ENCODE measurements at regions not wholly inside any gene's neighbourhood (a gene's known extent, or its start where the extent isn't known, plus 50 kb on each side); places are given as distances from the start of the nearest gene placed in this dataset.

GRCh38 chr5:3027185-3027865 lies 275.8 kb upstream of the IRX2 start:
- Histone ChIP-seq H2AFZ (ENCODE audit: low read length) (no peak overlapping the region), H3K4me1 (ENCODE audit: control insufficient read depth, extremely low read depth, insufficient read depth, low read length) (no peaks in the 10 kb centered on the region), H3K79me2 (ENCODE audit: control insufficient read depth, insufficient read depth, low read length) (no peaks in the 10 kb centered on the region), H3K4me3 (replicated peaks in 1 of 4; ENCODE audit: control extremely low read depth in 1 of 4, insufficient read depth in 1 of 4, low read depth in 3 of 4, low read length in 4 of 4) (no peak overlapping the region), H3K4me2 (ENCODE audit: extremely low read depth, insufficient read depth, low read length) (no peak overlapping the region), H3K9ac (ENCODE audit: insufficient read depth, low read length) (no peak overlapping the region), H4K20me1 (ENCODE audit: control insufficient read depth, extremely low read depth, insufficient read depth, low read length) (no peaks in the 10 kb centered on the region), H3K9me3 (ENCODE audit: control insufficient read depth, insufficient read depth, low read depth, low read length) (no peaks in the 10 kb centered on the region), H3K36me3 (ENCODE audit: control insufficient read depth, insufficient read depth, low read length) (no peaks in the 10 kb centered on the region), H3K27me3 (ENCODE audit: control insufficient read depth, insufficient read depth, low read length) (no peaks in the 10 kb centered on the region), H3K27ac (ENCODE audit: insufficient read depth, low read length) (no peak overlapping the region)
- DNase-seq (ENCODE audit: low read depth in 2 of 2), result no peak
- TF ChIP-seq CTCF (conservative IDR thresholded peaks at IDR 0.05 in 1 of 2, IDR thresholded peaks at IDR 0.05 in 1 of 2; ENCODE audit: low read depth in 1 of 2, low read length in 2 of 2), result no peak
- TF ChIP-seq EZH2 (IDR thresholded peaks at IDR 0.05; ENCODE audit: low read length, missing control alignments), result no peak

- Histone ChIP-seq H3K9me3 (ENCODE audit: control insufficient read depth, insufficient read depth, low read depth, low read length) (no peaks in the 10 kb centered on the region), H4K20me1 (ENCODE audit: control insufficient read depth, extremely low read depth, insufficient read depth, low read length) (no peaks in the 10 kb centered on the region), H3K9ac (ENCODE audit: insufficient read depth, low read length) (no peak overlapping the region), H2AFZ (ENCODE audit: low read length) (no peak overlapping the region), H3K79me2 (ENCODE audit: control insufficient read depth, insufficient read depth, low read length) (no peaks in the 10 kb centered on the region), H3K4me2 (ENCODE audit: extremely low read depth, insufficient read depth, low read length) (no peak overlapping the region), H3K4me1 (ENCODE audit: control insufficient read depth, extremely low read depth, insufficient read depth, low read length) (no peaks in the 10 kb centered on the region), H3K36me3 (ENCODE audit: control insufficient read depth, insufficient read depth, low read length) (no peaks in the 10 kb centered on the region), H3K4me3 (replicated peaks in 1 of 4; ENCODE audit: control extremely low read depth in 1 of 4, insufficient read depth in 1 of 4, low read depth in 3 of 4, low read length in 4 of 4) (no peak overlapping the region), H3K27me3 (ENCODE audit: control insufficient read depth, insufficient read depth, low read length) (no peaks in the 10 kb centered on the region), H3K27ac (ENCODE audit: insufficient read depth, low read length) (no peak overlapping the region)
- TF ChIP-seq CTCF (conservative IDR thresholded peaks at IDR 0.05 in 1 of 2, IDR thresholded peaks at IDR 0.05 in 1 of 2; ENCODE audit: low read depth in 1 of 2, low read length in 2 of 2), result no peak
- TF ChIP-seq EZH2 (IDR thresholded peaks at IDR 0.05; ENCODE audit: low read length, missing control alignments), result no peak
- DNase-seq (ENCODE audit: low read depth in 2 of 2), result no peak
These were observed 275.2 kb upstream of the IRX2 start for GRCh38 chr5:3026651-3027050.

- Histone ChIP-seq H3K4me2 (ENCODE audit: extremely low read depth, insufficient read depth, low read length) (no peak overlapping the region), H2AFZ (ENCODE audit: low read length) (no peak overlapping the region), H3K27me3 (ENCODE audit: control insufficient read depth, insufficient read depth, low read length) (no peaks in the 10 kb centered on the region), H3K36me3 (ENCODE audit: control insufficient read depth, insufficient read depth, low read length) (no peaks in the 10 kb centered on the region), H4K20me1 (ENCODE audit: control insufficient read depth, extremely low read depth, insufficient read depth, low read length) (no peaks in the 10 kb centered on the region), H3K4me1 (ENCODE audit: control insufficient read depth, extremely low read depth, insufficient read depth, low read length) (no peaks in the 10 kb centered on the region), H3K27ac (ENCODE audit: insufficient read depth, low read length) (no peak overlapping the region), H3K9ac (ENCODE audit: insufficient read depth, low read length) (no peak overlapping the region), H3K4me3 (replicated peaks in 1 of 4; ENCODE audit: control extremely low read depth in 1 of 4, insufficient read depth in 1 of 4, low read depth in 3 of 4, low read length in 4 of 4) (no peak overlapping the region), H3K9me3 (ENCODE audit: control insufficient read depth, insufficient read depth, low read depth, low read length) (no peaks in the 10 kb centered on the region), H3K79me2 (ENCODE audit: control insufficient read depth, insufficient read depth, low read length) (no peaks in the 10 kb centered on the region)
- no peak for DNase-seq (ENCODE audit: low read depth in 2 of 2)
- TF ChIP-seq EZH2 (IDR thresholded peaks at IDR 0.05; ENCODE audit: low read length, missing control alignments) (no peak), CTCF (conservative IDR thresholded peaks at IDR 0.05 in 1 of 2, IDR thresholded peaks at IDR 0.05 in 1 of 2; ENCODE audit: low read depth in 1 of 2, low read length in 2 of 2) (no peak)
These were observed 274.6 kb upstream of the IRX2 start for GRCh38 chr5:3026099-3026498.
